ENCODE measurements at regions not wholly inside any gene's neighbourhood (a gene's known extent, or its start where the extent isn't known, plus 50 kb on each side); places are given as distances from the start of the nearest gene placed in this dataset.
A peak's percentile ranks its signal among the peaks of the same experiment; 100 is the strongest.

DNA sequence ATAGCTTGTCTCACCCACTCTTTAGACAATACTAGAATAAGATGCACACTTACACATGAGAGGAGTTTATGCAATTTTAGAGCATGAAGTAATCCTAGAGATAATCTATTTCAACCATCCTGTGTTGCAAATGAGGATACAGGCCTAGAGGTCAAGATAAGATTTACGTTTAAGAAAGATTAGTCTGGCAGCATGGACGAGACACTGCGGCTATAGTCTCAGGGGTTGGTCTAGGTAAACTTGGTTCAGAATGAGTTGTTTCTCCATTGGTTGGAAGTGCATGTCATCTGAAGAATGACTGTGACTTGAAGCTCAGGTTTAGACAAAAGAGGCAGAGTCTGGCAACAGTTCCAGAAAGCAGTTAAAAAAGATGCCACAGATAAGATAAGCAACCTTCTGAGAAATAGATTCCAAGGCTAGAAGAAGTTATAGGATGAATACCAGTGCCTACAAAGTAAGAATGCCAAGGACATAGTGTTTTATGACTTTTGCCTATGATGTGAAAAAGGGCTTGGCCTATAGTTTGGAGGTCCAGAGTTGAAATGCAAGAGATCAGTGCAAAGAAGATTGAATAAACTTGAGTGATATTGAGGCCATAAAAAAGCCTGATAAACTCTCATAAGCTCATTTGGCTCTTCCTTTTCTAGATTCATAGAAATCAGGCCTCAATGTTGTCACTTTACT is 631.0 kb downstream of the SQOR start:
- DNase-seq = no peak

- no peak for DNase-seq
Measured at GRCh38 chr15:46266661-46267060, 631.8 kb downstream of the SQOR start.

GRCh38 chr15:46270481-46271147 is 635.8 kb downstream of the SQOR start:
- no peak for DNase-seq

- no peak for DNase-seq
Measured at GRCh38 chr15:46275701-46276100, 640.9 kb downstream of the SQOR start.

GRCh38 chr15:46277451-46277850 is 642.6 kb downstream of the SQOR start:
- no peak for DNase-seq

DNA sequence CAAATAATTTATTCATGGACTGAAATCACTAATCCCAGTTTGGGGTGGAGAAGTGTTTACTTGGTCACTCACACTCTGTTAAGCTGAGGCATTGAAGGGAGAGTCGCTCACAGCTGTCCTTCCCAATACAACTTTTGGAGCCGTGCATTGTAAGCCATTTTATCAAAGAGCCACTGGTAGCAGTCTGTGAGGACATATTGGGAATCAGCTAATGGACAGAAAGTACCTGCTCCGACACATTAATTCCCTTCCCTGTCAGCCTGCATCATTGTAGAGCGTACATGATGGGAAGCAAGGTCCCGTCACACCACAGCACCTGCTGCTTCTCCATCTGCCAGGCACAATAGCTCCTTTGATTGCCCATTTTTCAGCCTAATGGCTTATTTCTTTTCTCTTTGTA is 643.2 kb downstream of the SQOR start:
- DNase-seq = no peak

DNA sequence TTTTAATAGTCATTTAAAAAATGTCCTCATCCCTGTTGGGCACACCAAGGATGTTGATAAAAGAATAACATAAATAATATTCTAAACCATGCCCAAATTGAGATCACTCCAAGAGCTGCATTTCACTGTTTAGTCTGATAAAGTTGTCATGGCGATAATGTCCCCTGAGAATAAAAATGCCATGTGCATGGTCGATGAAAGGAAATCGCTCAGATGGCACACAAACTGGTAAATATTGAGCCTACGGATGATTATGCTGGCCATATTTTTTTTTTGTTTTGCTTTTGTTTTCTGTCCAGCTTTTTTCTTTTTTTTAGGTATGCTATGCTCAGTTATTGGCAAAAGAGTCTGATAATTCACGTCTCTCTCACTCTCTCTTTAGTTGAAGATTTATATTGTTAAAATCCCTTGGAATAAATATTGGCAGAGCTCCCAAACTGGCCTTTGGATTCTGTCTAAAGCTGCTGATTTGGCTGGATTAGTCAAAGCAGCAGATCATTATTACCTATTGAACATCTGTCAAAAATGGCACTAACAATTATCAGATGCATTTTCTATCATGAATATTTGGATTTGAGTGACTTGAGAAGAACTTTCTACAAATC is 643.8 kb downstream of the SQOR start:
- no peak for DNase-seq

- DNase-seq = no peak
Measured at GRCh38 chr15:46280762-46281542, 646.1 kb downstream of the SQOR start.

DNA sequence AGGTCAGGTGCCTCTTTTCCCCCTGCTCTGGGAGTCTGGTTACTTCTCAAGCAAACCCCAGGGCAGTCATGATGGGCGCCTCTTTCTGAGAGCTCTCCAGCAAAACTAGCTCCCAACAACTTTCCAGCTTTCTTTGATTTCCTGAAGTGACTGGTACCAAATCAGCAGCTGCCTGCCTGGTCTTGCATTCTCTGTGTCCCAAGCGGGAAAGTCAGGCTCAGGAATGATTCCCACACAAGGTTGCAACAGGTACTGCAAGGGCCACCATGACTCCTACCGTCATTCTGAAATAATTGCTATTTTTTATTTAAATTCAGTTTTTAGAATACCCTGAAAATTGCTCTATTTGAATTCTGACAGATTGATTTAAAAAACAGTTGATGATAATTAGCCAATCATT is 658.7 kb downstream of the SQOR start:
- no peak for DNase-seq

DNA sequence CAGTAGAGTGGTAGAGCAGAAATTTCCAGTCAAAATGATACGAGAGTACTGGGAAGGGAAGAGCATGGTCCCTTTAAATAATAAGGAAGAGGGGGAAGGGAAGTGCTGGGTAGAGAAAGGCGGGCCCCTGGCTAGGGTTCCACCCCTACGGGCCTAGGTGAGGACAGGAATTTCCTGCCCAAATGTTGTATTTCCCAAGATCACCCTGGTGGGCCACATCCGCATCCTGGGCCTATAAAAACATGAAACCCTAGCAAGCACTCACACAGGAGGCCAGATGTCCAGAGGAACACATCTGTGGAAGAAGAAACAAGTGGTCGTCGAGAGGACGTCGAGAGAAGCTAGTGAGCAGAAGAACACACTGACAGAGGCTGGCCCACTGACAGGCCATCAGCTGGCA is 661.2 kb downstream of the SQOR start:
- DNase-seq = no peak

- DNase-seq = no peak
Measured at GRCh38 chr15:46296797-46297196, 662.0 kb downstream of the SQOR start.

GRCh38 chr15:46297766-46298165 is 662.9 kb downstream of the SQOR start:
- no peak for DNase-seq

- no peak for DNase-seq
Measured at GRCh38 chr15:46300716-46301115, 665.9 kb downstream of the SQOR start.

DNA sequence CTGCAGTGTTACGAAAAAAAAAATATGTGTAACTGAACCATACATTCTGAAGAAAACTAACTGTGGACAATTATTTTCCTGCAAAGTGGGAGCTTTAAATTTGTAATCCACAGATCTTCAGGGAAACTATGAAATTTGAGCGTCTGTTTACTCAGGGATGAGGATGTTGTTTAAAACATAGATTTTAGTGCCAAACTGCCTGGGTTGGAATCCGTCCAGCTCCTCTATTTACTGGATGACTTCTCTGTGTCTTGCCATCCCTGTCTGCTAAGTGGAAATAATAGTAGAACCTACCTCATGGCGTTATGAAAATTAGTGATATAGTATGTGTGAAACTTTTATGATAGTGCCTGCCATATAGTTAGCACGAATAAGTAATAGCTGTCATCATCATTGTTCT is 666.5 kb downstream of the SQOR start:
- DNase-seq = no peak

DNA sequence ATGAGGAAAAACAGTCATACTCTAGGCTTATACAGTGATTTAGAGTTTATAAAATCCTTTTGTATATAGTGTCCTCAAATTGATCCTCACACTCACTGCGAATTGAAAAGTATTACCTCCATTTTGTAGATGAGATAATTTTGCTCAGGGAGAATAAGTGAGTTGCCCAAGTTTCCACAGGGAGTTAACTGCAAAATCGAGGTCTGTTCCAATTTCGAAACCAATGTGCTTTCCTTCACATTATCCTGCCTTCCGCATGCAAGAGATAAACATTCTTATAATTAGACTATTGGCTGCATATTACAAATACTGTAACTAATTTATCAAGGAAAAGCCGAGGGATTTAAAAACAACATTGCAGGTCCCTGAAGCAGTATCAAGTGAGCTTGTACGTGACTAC is 667.0 kb downstream of the SQOR start:
- no peak for DNase-seq

- DNase-seq = peak; percentile 7 to 14
Measured at GRCh38 chr15:46304321-46304720, 669.5 kb downstream of the SQOR start.

DNA sequence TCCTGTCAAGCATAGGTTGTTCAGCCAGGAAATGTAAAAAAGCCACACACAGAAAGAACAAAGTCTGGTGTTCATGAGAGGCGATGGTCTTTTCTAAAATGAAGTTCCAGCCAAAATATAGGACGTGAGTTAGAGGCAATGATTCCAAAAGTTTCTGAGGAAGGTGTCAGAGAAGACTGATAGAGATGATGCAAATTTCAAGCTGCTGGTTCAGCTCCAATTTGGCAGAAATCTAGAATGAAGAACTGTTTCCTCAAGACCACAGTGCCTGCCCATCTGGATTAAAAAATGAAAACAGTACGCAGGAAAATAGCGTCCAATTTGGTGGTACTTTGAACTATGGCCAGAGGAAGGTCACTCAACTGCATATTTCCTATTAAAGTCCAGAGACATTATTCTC is 672.9 kb downstream of the SQOR start:
- no peak for DNase-seq

GRCh38 chr15:46309914-46310313 is 675.1 kb downstream of the SQOR start:
- no peak for DNase-seq

- peak; percentile 61 to 73 for DNase-seq
Measured at GRCh38 chr15:46312133-46312740, 677.4 kb downstream of the SQOR start.

GRCh38 chr15:46315434-46315833 is 680.6 kb downstream of the SQOR start:
- DNase-seq = no peak

- DNase-seq = no peak
Measured at GRCh38 chr15:46316024-46316423, 681.2 kb downstream of the SQOR start.

DNA sequence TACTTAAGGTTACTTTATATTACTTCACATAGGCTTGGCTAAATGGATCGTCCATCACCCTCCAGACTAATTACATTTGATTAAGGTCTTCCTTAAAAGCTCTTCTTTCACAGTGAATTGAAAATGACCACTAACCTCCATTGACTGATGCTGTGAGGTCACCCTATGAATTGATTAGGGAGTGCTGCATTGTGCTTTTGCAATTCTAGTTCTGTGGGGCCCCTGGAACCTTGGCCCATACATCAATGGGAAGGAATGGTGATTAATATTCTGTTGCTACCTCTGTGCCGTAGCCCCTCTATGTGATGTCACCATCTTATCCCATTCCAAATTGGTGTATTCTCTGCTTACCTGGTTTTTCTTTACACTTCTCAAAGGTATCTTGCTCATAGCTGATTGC is 682.2 kb downstream of the SQOR start:
- no peak for DNase-seq

GRCh38 chr15:46322753-46323152 is 687.9 kb downstream of the SQOR start:
- DNase-seq = no peak

All from activated CD4-positive, alpha-beta T cell treated with anti-CD3 and anti-CD28 coated beads, Interleukin-2, amount 50 U/mL, for 48 hours (primary cell).